Thoracic aorta (tissue), 2 donors: ENCODE measurements at regions not wholly inside any gene's neighbourhood (a gene's known extent, or its start where the extent isn't known, plus 50 kb on each side); places are given as distances from the start of the nearest gene placed in this dataset.

Experiments used
- ATAC-seq: fragments of 150-250 bp; one replicate; pipeline ENCODE4 v1.8.0; 2017; ENCODE audit warnings: low read depth; ENCODE audit not compliant: insufficient number of reproducible peaks, low FRiP score
- DNase-seq: peaks from one replicate; pipeline ENCODE4 v3.0.0-alpha.2; 2020; ENCODE audit warnings: low spot score
- H3K27ac ChIP-seq, 2 donors: fragments of 200-600 bp; sonication (generic); 1 replicate in 1 of 2; 2 replicates in 1 of 2; pipeline ENCODE4 v1.5.1; 2016; ENCODE audit warnings: mild to moderate bottlenecking in 2 of 2, moderate library complexity in 2 of 2
- H3K27me3 ChIP-seq: fragments of 200-600 bp; sonication (generic); replicated peaks from 2 replicates; pipeline ENCODE4 v1.6.0; 2016; ENCODE audit warnings: mild to moderate bottlenecking; ENCODE audit not compliant: insufficient read depth
- H3K36me3 ChIP-seq: fragments of 200-600 bp; sonication (generic); one replicate; pipeline ENCODE4 v1.5.1; 2016
- H3K4me1 ChIP-seq, 2 donors: fragments of 200-600 bp; sonication (generic); 1 replicate in 1 of 2; 2 replicates in 1 of 2; pipeline versions ENCODE4 v1.5.1 to v1.6.0; 2016; ENCODE audit warnings: low read depth in 2 of 2, mild to moderate bottlenecking in 1 of 2; ENCODE audit not compliant: control insufficient read depth in 1 of 2
- H3K4me3 ChIP-seq: fragments of 200-600 bp; sonication (generic); 2 replicates; pipeline ENCODE4 v1.5.1; 2016; ENCODE audit warnings: mild to moderate bottlenecking
- H3K9me3 ChIP-seq: fragments of 200-600 bp; sonication (generic); 2 replicates; pipeline ENCODE4 v1.5.1; 2016
- TF ChIP-seq, protein P1 (sequence below): fragments of 200-600 bp; sonication (generic); IDR thresholded peaks from one replicate; pipeline ENCODE4 v1.5.1; 2019; ENCODE audit warnings: antibody characterized with exemption

DNA sequence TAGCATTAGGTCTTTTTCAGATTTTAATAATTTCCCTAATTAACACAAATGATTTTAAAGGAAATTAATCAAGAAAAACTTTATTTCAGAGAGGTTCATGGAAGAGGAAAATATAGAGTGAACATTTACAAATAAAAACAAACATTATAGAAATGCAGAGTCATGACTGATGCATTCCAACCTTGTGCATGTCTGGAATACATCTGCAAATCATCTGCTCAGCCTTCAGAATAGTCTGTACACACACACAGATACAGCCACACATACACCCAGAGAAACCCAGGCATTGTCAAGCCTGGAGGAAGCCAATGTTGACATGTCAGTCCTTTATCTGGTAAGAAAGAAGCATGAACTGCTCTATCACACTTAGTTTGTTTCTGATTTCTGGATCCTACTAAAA lies 61.3 kb upstream of the NFKB1 start:
- DNase-seq (no peak), ATAC-seq (no peak)
- H3K9me3 ChIP-seq, result no peaks in the 10 kb centered on the region
- TF ChIP-seq, protein P1, sequence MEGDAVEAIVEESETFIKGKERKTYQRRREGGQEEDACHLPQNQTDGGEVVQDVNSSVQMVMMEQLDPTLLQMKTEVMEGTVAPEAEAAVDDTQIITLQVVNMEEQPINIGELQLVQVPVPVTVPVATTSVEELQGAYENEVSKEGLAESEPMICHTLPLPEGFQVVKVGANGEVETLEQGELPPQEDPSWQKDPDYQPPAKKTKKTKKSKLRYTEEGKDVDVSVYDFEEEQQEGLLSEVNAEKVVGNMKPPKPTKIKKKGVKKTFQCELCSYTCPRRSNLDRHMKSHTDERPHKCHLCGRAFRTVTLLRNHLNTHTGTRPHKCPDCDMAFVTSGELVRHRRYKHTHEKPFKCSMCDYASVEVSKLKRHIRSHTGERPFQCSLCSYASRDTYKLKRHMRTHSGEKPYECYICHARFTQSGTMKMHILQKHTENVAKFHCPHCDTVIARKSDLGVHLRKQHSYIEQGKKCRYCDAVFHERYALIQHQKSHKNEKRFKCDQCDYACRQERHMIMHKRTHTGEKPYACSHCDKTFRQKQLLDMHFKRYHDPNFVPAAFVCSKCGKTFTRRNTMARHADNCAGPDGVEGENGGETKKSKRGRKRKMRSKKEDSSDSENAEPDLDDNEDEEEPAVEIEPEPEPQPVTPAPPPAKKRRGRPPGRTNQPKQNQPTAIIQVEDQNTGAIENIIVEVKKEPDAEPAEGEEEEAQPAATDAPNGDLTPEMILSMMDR, result no peak
- H3K27me3 ChIP-seq, result no peaks in the 10 kb centered on the region
- H3K4me1 ChIP-seq, result peaks cover 0 to 8% of the 10 kb centered on the region in 2 donors
- no peak overlapping the region for H3K4me3 ChIP-seq
- H3K27ac ChIP-seq, result no peak overlapping the region
- H3K36me3 ChIP-seq, result no peaks in the 10 kb centered on the region

DNA sequence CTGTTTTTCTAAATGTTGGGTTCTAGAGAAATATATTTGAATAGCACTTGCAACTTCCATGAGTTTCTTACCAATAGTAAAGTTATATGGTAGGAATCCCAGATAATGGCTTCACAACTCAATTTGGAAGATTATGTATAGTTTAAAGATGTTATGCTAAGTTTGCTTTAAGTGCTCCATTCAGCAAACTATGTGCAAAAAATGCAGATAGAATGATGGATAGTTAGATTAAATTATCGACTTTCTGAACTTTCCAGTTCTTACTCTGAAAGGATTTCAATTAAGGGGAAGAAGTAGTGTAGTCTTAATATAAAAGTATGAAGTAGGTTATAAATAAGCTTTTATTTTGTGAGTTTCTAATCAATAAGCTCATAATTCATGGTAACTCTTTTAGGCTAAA lies 60.7 kb upstream of the NFKB1 start:
- Histone ChIP-seq H3K27ac (no peak overlapping the region), H3K9me3 (no peaks in the 10 kb centered on the region), H3K4me1 (peaks cover 0 to 8% of the 10 kb centered on the region in 2 donors), H3K4me3 (no peak overlapping the region), H3K36me3 (no peaks in the 10 kb centered on the region), H3K27me3 (no peaks in the 10 kb centered on the region)
- TF ChIP-seq, protein P1, result no peak
- DNase-seq, result no peak
- no peak for ATAC-seq

DNA sequence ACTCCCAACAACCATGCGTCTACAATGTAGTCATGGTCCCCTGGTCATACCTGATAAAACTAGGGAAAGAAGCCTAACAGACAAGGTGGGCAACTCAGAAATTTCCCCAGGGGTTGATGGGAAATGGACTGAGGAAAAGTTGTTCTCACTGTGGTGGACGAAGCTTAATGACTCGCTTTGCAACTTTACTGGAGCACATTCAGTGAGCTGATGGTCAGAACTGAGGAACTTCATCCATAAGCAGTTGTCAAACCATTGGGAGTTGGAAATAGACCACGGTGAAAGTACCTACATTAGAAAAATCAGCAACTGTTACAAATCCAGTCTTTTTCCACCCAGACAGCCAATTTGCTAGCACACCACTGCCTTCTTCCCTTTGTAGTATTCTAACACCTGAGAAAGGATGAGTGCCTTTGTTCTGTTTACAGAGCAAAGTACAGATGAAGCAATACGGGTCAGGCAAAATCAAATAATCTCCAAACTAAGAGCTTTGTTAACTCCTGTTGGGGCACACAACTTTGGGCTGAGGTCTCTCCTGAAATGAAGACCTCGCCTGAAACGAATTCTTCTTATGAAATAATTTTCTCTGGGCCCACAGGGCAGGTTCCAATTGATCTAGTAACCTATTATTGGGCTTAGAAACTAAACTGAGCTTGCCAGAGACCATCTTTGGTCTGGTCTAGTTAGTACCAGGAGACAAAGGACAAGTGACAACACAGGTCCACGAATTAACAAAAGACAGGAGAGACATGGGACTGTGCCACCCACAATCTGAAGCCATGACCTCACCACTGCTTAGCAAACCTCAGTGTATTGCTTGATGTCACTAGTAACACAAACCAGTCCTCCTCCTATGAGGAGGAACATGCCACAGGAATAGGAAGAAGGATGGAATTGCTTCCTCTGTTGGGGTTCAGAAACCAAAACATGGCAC lies 58.9 kb upstream of the NFKB1 start:
- H3K27me3 ChIP-seq, result no peaks in the 10 kb centered on the region
- H3K27ac ChIP-seq, result no peak overlapping the region
- H3K36me3 ChIP-seq, result no peaks in the 10 kb centered on the region
- peaks cover 0 to 8% of the 10 kb centered on the region in 2 donors for H3K4me1 ChIP-seq
- H3K4me3 ChIP-seq, result no peak overlapping the region
- DNase-seq, result no peak
- no peaks in the 10 kb centered on the region for H3K9me3 ChIP-seq
- TF ChIP-seq, protein P1, result no peak
- ATAC-seq, result no peak

DNA sequence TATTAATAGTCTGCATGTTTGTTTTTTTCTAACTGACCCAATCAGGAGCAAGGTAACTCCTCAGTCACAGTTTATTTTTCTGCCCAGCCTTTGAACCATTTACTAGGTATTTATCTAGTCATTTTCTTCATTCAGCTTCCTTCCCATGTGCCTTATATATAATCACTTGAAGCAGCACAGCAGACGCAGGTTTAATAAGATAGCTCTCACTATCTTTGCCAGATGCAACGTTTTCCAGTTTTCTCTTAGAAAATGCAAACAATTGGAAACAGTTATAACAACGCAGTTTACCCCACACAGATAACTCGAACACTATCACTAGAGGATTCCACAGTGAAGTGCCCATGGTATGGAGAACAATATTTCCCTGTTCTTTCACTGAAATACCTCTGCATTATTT lies 56.4 kb upstream of the NFKB1 start:
- H3K9me3 ChIP-seq, result no peaks in the 10 kb centered on the region
- ATAC-seq, result no peak

DNA sequence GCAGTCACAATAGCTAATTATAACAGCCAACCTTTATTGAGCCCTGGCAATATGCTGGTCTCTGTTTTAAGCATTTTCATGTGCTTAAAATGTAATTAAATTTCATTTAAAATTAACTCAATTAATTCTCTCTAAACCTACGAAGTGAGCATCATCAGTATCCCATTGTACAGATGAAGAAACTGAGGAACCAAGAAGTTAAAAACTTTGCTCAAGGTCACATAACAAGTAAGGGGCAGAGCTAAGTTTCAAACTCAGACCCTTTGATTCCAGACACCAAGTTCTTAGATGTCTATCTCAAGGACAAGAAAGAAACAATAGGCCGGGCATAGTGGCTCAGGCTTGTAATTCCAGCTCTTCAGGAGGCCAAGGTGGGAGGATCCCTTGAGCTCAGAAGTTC lies 55.9 kb upstream of the NFKB1 start:
- DNase-seq (no peak), ATAC-seq (no peak)
- no peak overlapping the region for H3K27ac ChIP-seq
- TF ChIP-seq, protein P1, result no peak
- H3K27me3 ChIP-seq, result no peaks in the 10 kb centered on the region
- no peak overlapping the region for H3K4me3 ChIP-seq
- no peaks in the 10 kb centered on the region for H3K4me1 ChIP-seq
- no peaks in the 10 kb centered on the region for H3K36me3 ChIP-seq
- H3K9me3 ChIP-seq, result no peaks in the 10 kb centered on the region

More for the DNA sequence above, 56.4 kb upstream of the NFKB1 start:
- Histone ChIP-seq H3K4me1 (no peaks in the 10 kb centered on the region), H3K27ac (no peak overlapping the region), H3K36me3 (no peaks in the 10 kb centered on the region), H3K4me3 (no peak overlapping the region), H3K27me3 (no peaks in the 10 kb centered on the region)
- no peak for DNase-seq
- TF ChIP-seq, protein P1, result no peak
